Panc1 (cell line): ENCODE measurements at regions not wholly inside any gene's neighbourhood (a gene's known extent, or its start where the extent isn't known, plus 50 kb on each side); places are given as distances from the start of the nearest gene placed in this dataset.
"Not testable (repeated sequence)": the region's sequence is repeated elsewhere in the genome, so short reads cannot be mapped to it uniquely, and the experiment has no call there.

Experiments
- CTCF ChIP-seq: fragments of 450-650 bp; IDR thresholded peaks from 2 replicates; pipeline ENCODE4 v1.5.1; 2017; ENCODE audit warnings: mild to moderate bottlenecking
- POLR2AphosphoS5 ChIP-seq: IDR thresholded peaks from 2 replicates; pipeline ENCODE4 v1.6.1; 2012; ENCODE audit warnings: mild to moderate bottlenecking, low read depth, low read length, moderate library complexity
- REST ChIP-seq, 2 experiments: IDR thresholded peaks; 2 replicates each; pipeline ENCODE4 v1.6.1; 2011 to 2012; ENCODE audit warnings: low read depth in 2 of 2, control low read depth in 1 of 2, low read length in 1 of 2, mild to moderate bottlenecking in 1 of 2, moderate library complexity in 1 of 2; ENCODE audit not compliant: insufficient read depth in 1 of 2
- SIN3A ChIP-seq: IDR thresholded peaks from 2 replicates; pipeline ENCODE4 v1.6.1; 2012; ENCODE audit warnings: low read depth, mild to moderate bottlenecking, low read length, moderate library complexity, borderline replicate concordance; ENCODE audit not compliant: insufficient read depth

DNA sequence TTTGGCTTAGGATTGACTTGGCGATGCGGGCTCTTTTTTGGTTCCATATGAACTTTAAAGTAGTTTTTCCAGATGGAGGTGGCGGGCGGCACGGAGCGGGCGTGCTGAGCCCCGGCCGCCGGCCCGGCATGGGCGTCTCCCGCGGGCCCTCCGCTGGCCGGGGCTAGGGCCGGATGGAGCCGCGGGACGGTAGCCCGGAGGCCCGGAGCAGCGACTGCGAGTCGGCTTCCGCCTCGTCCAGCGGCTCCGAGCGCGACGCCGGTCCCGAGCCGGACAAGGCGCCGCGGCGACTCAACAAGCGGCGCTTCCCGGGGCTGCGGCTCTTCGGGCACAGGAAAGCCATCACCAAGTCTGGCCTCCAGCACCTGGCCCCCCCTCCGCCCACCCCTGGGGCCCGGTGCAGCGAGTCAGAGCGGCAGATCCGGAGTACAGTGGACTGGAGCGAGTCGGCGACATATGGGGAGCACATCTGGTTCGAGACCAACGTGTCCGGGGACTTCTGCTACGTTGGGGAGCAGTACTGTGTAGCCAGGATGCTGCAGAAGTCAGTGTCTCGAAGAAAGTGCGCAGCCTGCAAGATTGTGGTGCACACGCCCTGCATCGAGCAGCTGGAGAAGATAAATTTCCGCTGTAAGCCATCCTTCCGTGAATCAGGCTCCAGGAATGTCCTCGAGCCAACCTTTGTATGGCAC is 88.7 kb downstream of the LACC1 start:
- TF ChIP-seq CTCF; POLR2AphosphoS5; REST (IDR thresholded peaks at IDR 0.05; ENCODE audit: insufficient read depth in 1 of 2, low read depth in 2 of 2, low read length in 1 of 2); SIN3A: not testable (repeated sequence)
